ENCODE measurements at regions not wholly inside any gene's neighbourhood (a gene's known extent, or its start where the extent isn't known, plus 50 kb on each side); places are given as distances from the start of the nearest gene placed in this dataset.

DNA sequence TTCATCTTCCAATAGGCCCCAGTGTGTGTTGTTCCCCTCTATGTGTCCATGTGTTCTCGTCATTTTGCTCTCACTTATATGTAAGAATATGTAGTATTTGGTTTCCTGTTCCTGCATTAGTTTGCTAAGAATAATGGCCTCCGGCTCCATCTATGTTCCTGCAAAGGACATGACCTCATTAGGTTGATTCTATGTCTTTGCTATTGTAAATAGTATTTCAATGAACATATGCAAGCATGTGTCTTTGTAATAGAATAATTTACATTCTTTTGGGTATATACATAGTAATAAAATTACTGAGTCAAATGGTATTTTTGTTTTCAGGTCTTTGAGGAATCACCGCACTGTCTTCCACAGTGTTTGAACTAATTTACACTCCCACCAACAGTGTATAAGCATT lies 202.9 kb upstream of the KIRREL3 start:
- H3F3A ChIP-seq (ENCODE audit: insufficient read depth, low read length, poor library complexity, severe bottlenecking), result no peaks in the 10 kb centered on the region

GRCh38 chr11:127202105-127202504 lies 201.5 kb upstream of the KIRREL3 start:
- H3K9me2 ChIP-seq (ENCODE audit: insufficient read depth, low read length), result no peaks in the 10 kb centered on the region
- H3K27ac ChIP-seq (ENCODE audit: low read length), result no peak overlapping the region
- no peaks in the 10 kb centered on the region for H3K36me3 ChIP-seq (ENCODE audit: insufficient read depth, low read length)
- no peak overlapping the region for H3K4me2 ChIP-seq (ENCODE audit: low read length)
- H3F3A ChIP-seq (ENCODE audit: insufficient read depth, low read length, poor library complexity, severe bottlenecking), result no peaks in the 10 kb centered on the region
- H3K4me3 ChIP-seq (ENCODE audit: low read length), result no peak overlapping the region
- TF ChIP-seq MXI1 (conservative IDR thresholded peaks at IDR 0.05; ENCODE audit: poor library complexity, severe bottlenecking), result no peak
- TF ChIP-seq POLR2AphosphoS5 (IDR thresholded peaks at IDR 0.05), result no peak
- TF ChIP-seq, protein P1, sequence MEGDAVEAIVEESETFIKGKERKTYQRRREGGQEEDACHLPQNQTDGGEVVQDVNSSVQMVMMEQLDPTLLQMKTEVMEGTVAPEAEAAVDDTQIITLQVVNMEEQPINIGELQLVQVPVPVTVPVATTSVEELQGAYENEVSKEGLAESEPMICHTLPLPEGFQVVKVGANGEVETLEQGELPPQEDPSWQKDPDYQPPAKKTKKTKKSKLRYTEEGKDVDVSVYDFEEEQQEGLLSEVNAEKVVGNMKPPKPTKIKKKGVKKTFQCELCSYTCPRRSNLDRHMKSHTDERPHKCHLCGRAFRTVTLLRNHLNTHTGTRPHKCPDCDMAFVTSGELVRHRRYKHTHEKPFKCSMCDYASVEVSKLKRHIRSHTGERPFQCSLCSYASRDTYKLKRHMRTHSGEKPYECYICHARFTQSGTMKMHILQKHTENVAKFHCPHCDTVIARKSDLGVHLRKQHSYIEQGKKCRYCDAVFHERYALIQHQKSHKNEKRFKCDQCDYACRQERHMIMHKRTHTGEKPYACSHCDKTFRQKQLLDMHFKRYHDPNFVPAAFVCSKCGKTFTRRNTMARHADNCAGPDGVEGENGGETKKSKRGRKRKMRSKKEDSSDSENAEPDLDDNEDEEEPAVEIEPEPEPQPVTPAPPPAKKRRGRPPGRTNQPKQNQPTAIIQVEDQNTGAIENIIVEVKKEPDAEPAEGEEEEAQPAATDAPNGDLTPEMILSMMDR (IDR thresholded peaks at IDR 0.05; ENCODE audit: poor library complexity, severe bottlenecking), result no peak
- no peaks in the 10 kb centered on the region for H4K20me1 ChIP-seq (ENCODE audit: insufficient read depth)
- H3K9ac ChIP-seq (ENCODE audit: low read length), result no peak overlapping the region
- no peaks in the 10 kb centered on the region for H3K27me3 ChIP-seq (ENCODE audit: insufficient read depth, low read depth, low read length)
- H3K9me3 ChIP-seq (ENCODE audit: low read length), result no peaks in the 10 kb centered on the region
- H3K79me2 ChIP-seq (replicated peaks; ENCODE audit: insufficient read depth, low read length), result no peaks in the 10 kb centered on the region
- H2AFZ ChIP-seq (ENCODE audit: low read depth, low read length), result no peak overlapping the region

More for the DNA sequence above, 202.9 kb upstream of the KIRREL3 start:
- Histone ChIP-seq H2AFZ (ENCODE audit: low read depth, low read length) (no peak overlapping the region), H3K4me3 (ENCODE audit: low read length) (no peak overlapping the region), H3K9ac (ENCODE audit: low read length) (no peak overlapping the region), H3K79me2 (replicated peaks; ENCODE audit: insufficient read depth, low read length) (no peaks in the 10 kb centered on the region), H3K36me3 (ENCODE audit: insufficient read depth, low read length) (no peaks in the 10 kb centered on the region), H4K20me1 (ENCODE audit: insufficient read depth) (no peaks in the 10 kb centered on the region), H3K27me3 (ENCODE audit: insufficient read depth, low read depth, low read length) (no peaks in the 10 kb centered on the region), H3K4me2 (ENCODE audit: low read length) (no peak overlapping the region), H3K9me2 (ENCODE audit: insufficient read depth, low read length) (no peaks in the 10 kb centered on the region), H3K9me3 (ENCODE audit: low read length) (no peaks in the 10 kb centered on the region), H3K27ac (ENCODE audit: low read length) (no peak overlapping the region)
- TF ChIP-seq EP300 (conservative IDR thresholded peaks at IDR 0.05; ENCODE audit: poor library complexity, severe bottlenecking), result no peak
- no peak for TF ChIP-seq MXI1 (conservative IDR thresholded peaks at IDR 0.05; ENCODE audit: poor library complexity, severe bottlenecking)
- TF ChIP-seq RAD21 (conservative IDR thresholded peaks at IDR 0.05), result no peak
- TF ChIP-seq, protein P1 (IDR thresholded peaks at IDR 0.05; ENCODE audit: poor library complexity, severe bottlenecking), result no peak
- TF ChIP-seq, protein P2, sequence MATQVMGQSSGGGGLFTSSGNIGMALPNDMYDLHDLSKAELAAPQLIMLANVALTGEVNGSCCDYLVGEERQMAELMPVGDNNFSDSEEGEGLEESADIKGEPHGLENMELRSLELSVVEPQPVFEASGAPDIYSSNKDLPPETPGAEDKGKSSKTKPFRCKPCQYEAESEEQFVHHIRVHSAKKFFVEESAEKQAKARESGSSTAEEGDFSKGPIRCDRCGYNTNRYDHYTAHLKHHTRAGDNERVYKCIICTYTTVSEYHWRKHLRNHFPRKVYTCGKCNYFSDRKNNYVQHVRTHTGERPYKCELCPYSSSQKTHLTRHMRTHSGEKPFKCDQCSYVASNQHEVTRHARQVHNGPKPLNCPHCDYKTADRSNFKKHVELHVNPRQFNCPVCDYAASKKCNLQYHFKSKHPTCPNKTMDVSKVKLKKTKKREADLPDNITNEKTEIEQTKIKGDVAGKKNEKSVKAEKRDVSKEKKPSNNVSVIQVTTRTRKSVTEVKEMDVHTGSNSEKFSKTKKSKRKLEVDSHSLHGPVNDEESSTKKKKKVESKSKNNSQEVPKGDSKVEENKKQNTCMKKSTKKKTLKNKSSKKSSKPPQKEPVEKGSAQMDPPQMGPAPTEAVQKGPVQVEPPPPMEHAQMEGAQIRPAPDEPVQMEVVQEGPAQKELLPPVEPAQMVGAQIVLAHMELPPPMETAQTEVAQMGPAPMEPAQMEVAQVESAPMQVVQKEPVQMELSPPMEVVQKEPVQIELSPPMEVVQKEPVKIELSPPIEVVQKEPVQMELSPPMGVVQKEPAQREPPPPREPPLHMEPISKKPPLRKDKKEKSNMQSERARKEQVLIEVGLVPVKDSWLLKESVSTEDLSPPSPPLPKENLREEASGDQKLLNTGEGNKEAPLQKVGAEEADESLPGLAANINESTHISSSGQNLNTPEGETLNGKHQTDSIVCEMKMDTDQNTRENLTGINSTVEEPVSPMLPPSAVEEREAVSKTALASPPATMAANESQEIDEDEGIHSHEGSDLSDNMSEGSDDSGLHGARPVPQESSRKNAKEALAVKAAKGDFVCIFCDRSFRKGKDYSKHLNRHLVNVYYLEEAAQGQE (IDR thresholded peaks at IDR 0.05; ENCODE audit: borderline replicate concordance), result no peak
- TF ChIP-seq SMC3 (conservative IDR thresholded peaks at IDR 0.05; ENCODE audit: poor library complexity), result no peak
- TF ChIP-seq TAF1 (IDR thresholded peaks at IDR 0.05; ENCODE audit: low read depth), result no peak
- no peak for TF ChIP-seq POLR2AphosphoS5 (IDR thresholded peaks at IDR 0.05)
- TF ChIP-seq EZH2 (IDR thresholded peaks at IDR 0.05; ENCODE audit: borderline replicate concordance, insufficient read depth, low read length, poor library complexity, severe bottlenecking), result no peak
